ENCODE measurements at regions not wholly inside any gene's neighbourhood (a gene's known extent, or its start where the extent isn't known, plus 50 kb on each side); places are given as distances from the start of the nearest gene placed in this dataset.

- H3K27me3 ChIP-seq (ENCODE audit: control insufficient read depth, insufficient read depth, low read length, poor library complexity, severe bottlenecking), result no peaks in the 10 kb centered on the region
- H3K4me3 ChIP-seq (ENCODE audit: insufficient read depth, low read depth, low read length), result no peak overlapping the region
- H3K27ac ChIP-seq (ENCODE audit: insufficient read depth, low read depth, low read length, poor library complexity, severe bottlenecking), result no peak overlapping the region
- no peaks in the 10 kb centered on the region for H3K36me3 ChIP-seq (ENCODE audit: control insufficient read depth, insufficient read depth, low read length)
- no peaks in the 10 kb centered on the region for H3K4me1 ChIP-seq (ENCODE audit: control insufficient read depth, insufficient read depth, low read length)
- WGBS, 2 experiments, result 94 to 97% methylated on average over 6 of the region's 6 CpGs
- no peaks in the 10 kb centered on the region for H3K9me3 ChIP-seq (ENCODE audit: control insufficient read depth, low read length)
These were observed 216.4 kb downstream of the C6orf118 start for GRCh38 chr6:165092881-165093595.

GRCh38 chr6:165091121-165091785, 218.2 kb downstream of the C6orf118 start:
- WGBS, 2 experiments, result 81 to 88% methylated on average over 8 of the region's 8 CpGs
- H3K9me3 ChIP-seq (ENCODE audit: control insufficient read depth, low read length), result no peaks in the 10 kb centered on the region
- no peak overlapping the region for H3K27ac ChIP-seq (ENCODE audit: insufficient read depth, low read depth, low read length, poor library complexity, severe bottlenecking)
- H3K36me3 ChIP-seq (ENCODE audit: control insufficient read depth, insufficient read depth, low read length), result no peaks in the 10 kb centered on the region
- no peaks in the 10 kb centered on the region for H3K4me1 ChIP-seq (ENCODE audit: control insufficient read depth, insufficient read depth, low read length)
- H3K27me3 ChIP-seq (ENCODE audit: control insufficient read depth, insufficient read depth, low read length, poor library complexity, severe bottlenecking), result no peaks in the 10 kb centered on the region
- H3K4me3 ChIP-seq (ENCODE audit: insufficient read depth, low read depth, low read length), result no peak overlapping the region

- H3K27ac ChIP-seq (ENCODE audit: insufficient read depth, low read depth, low read length, poor library complexity, severe bottlenecking), result no peak overlapping the region
- no peak overlapping the region for H3K4me3 ChIP-seq (ENCODE audit: insufficient read depth, low read depth, low read length)
- WGBS, 2 experiments, result 90 to 92% methylated on average over 7 to 8 of the region's 8 CpGs
- no peaks in the 10 kb centered on the region for H3K36me3 ChIP-seq (ENCODE audit: control insufficient read depth, insufficient read depth, low read length)
- H3K27me3 ChIP-seq (ENCODE audit: control insufficient read depth, insufficient read depth, low read length, poor library complexity, severe bottlenecking), result no peaks in the 10 kb centered on the region
- H3K9me3 ChIP-seq (ENCODE audit: control insufficient read depth, low read length), result no peaks in the 10 kb centered on the region
- no peaks in the 10 kb centered on the region for H3K4me1 ChIP-seq (ENCODE audit: control insufficient read depth, insufficient read depth, low read length)
These were observed 219.2 kb downstream of the C6orf118 start for GRCh38 chr6:165090242-165090641.

GRCh38 chr6:165086814-165087213, 222.6 kb downstream of the C6orf118 start:
- Histone ChIP-seq H3K4me3 (ENCODE audit: insufficient read depth, low read depth, low read length) (no peak overlapping the region), H3K27me3 (ENCODE audit: control insufficient read depth, insufficient read depth, low read length, poor library complexity, severe bottlenecking) (no peaks in the 10 kb centered on the region), H3K36me3 (ENCODE audit: control insufficient read depth, insufficient read depth, low read length) (no peaks in the 10 kb centered on the region), H3K4me1 (ENCODE audit: control insufficient read depth, insufficient read depth, low read length) (no peaks in the 10 kb centered on the region), H3K27ac (ENCODE audit: insufficient read depth, low read depth, low read length, poor library complexity, severe bottlenecking) (no peak overlapping the region), H3K9me3 (ENCODE audit: control insufficient read depth, low read length) (no peaks in the 10 kb centered on the region)
- 91 to 98% methylated on average over 3 of the region's 3 CpGs for WGBS, 2 experiments

DNA sequence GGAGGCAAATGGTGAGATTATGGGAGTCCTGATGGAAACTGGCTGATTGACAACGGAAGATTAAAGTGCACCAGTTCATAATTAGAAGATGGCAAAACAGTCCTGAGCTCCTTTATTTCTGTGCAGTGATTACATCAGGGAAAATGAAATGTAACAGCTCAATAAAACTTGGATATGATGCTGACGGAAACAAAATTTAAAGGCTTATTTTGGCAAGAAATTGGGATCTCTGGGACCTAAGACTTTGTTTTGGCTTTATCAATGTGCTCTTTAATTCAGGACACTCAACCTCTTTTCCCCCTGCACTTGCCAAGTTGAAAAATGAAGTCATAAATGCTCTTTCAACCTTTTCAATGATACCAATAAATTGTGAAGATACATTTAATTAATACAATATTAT, 226.8 kb downstream of the C6orf118 start:
- Histone ChIP-seq H3K4me3 (ENCODE audit: insufficient read depth, low read depth, low read length) (no peak overlapping the region), H3K4me1 (ENCODE audit: control insufficient read depth, insufficient read depth, low read length) (no peaks in the 10 kb centered on the region), H3K27ac (ENCODE audit: insufficient read depth, low read depth, low read length, poor library complexity, severe bottlenecking) (no peak overlapping the region), H3K36me3 (ENCODE audit: control insufficient read depth, insufficient read depth, low read length) (no peaks in the 10 kb centered on the region), H3K27me3 (ENCODE audit: control insufficient read depth, insufficient read depth, low read length, poor library complexity, severe bottlenecking) (no peaks in the 10 kb centered on the region), H3K9me3 (ENCODE audit: control insufficient read depth, low read length) (no peaks in the 10 kb centered on the region)
- WGBS, 2 experiments, result 94 to 96% methylated on average over 2 of the region's 2 CpGs

GRCh38 chr6:165081944-165082532, 227.4 kb downstream of the C6orf118 start:
- H3K27me3 ChIP-seq (ENCODE audit: control insufficient read depth, insufficient read depth, low read length, poor library complexity, severe bottlenecking), result no peaks in the 10 kb centered on the region
- H3K27ac ChIP-seq (ENCODE audit: insufficient read depth, low read depth, low read length, poor library complexity, severe bottlenecking), result no peak overlapping the region
- no peaks in the 10 kb centered on the region for H3K4me1 ChIP-seq (ENCODE audit: control insufficient read depth, insufficient read depth, low read length)
- 93% methylated on average over 9 of the region's 9 CpGs for WGBS, 2 experiments
- H3K9me3 ChIP-seq (ENCODE audit: control insufficient read depth, low read length), result no peaks in the 10 kb centered on the region
- H3K36me3 ChIP-seq (ENCODE audit: control insufficient read depth, insufficient read depth, low read length), result no peaks in the 10 kb centered on the region
- no peak overlapping the region for H3K4me3 ChIP-seq (ENCODE audit: insufficient read depth, low read depth, low read length)

DNA sequence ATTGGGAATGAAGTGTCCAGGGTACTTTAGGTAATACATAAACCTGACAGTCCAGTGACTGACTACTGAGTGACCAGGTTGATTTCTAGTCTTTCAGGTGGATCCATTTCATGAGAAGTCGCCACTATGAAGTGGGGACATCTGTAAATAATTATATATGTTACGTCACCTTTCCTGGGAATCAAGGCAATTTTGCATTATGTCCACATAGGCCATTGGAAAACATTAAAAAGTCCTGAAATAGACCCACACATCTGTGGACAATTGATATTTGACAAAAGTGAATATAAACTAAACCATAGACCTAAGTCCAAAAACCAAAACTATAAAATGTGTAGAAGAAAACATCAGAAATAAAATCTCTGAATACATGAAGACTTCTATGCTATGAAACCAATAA, 231.5 kb downstream of the C6orf118 start:
- H3K27ac ChIP-seq (ENCODE audit: insufficient read depth, low read depth, low read length, poor library complexity, severe bottlenecking), result no peak overlapping the region
- 79 to 90% methylated on average over 2 of the region's 2 CpGs for WGBS, 2 experiments
- no peaks in the 10 kb centered on the region for H3K36me3 ChIP-seq (ENCODE audit: control insufficient read depth, insufficient read depth, low read length)
- no peak overlapping the region for H3K4me3 ChIP-seq (ENCODE audit: insufficient read depth, low read depth, low read length)
- no peaks in the 10 kb centered on the region for H3K27me3 ChIP-seq (ENCODE audit: control insufficient read depth, insufficient read depth, low read length, poor library complexity, severe bottlenecking)
- no peaks in the 10 kb centered on the region for H3K9me3 ChIP-seq (ENCODE audit: control insufficient read depth, low read length)
- no peaks in the 10 kb centered on the region for H3K4me1 ChIP-seq (ENCODE audit: control insufficient read depth, insufficient read depth, low read length)

- H3K4me3 ChIP-seq (ENCODE audit: insufficient read depth, low read depth, low read length), result no peak overlapping the region
- no peaks in the 10 kb centered on the region for H3K4me1 ChIP-seq (ENCODE audit: control insufficient read depth, insufficient read depth, low read length)
- WGBS, 2 experiments, result 84 to 89% methylated on average over 4 of the region's 4 CpGs
- no peaks in the 10 kb centered on the region for H3K36me3 ChIP-seq (ENCODE audit: control insufficient read depth, insufficient read depth, low read length)
- no peaks in the 10 kb centered on the region for H3K27me3 ChIP-seq (ENCODE audit: control insufficient read depth, insufficient read depth, low read length, poor library complexity, severe bottlenecking)
- no peak overlapping the region for H3K27ac ChIP-seq (ENCODE audit: insufficient read depth, low read depth, low read length, poor library complexity, severe bottlenecking)
- no peaks in the 10 kb centered on the region for H3K9me3 ChIP-seq (ENCODE audit: control insufficient read depth, low read length)
These were observed 237.5 kb downstream of the C6orf118 start for GRCh38 chr6:165071906-165072305.

DNA sequence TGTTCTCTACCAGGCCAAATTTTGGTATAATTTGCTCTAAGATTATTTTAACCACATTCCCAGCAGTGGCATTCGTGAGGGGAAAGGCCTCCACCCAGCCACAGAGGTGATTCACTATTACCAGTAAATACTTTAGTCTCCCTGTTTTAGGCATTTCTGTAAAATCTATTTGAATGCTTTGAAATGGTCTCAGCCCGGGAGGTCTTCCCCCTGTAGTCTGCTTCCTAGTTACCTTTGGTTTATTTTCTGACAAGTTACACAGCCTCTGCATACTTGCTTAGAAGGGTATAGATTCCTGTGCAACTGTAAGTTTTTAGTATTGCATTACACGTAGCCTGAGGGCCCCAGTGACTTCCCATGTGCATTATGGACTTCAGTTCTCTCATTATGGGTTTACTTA, 248.7 kb downstream of the C6orf118 start:
- no peaks in the 10 kb centered on the region for H3K27me3 ChIP-seq (ENCODE audit: control insufficient read depth, insufficient read depth, low read length, poor library complexity, severe bottlenecking)
- H3K4me3 ChIP-seq (ENCODE audit: insufficient read depth, low read depth, low read length), result no peak overlapping the region
- no peaks in the 10 kb centered on the region for H3K9me3 ChIP-seq (ENCODE audit: control insufficient read depth, low read length)
- H3K27ac ChIP-seq (ENCODE audit: insufficient read depth, low read depth, low read length, poor library complexity, severe bottlenecking), result no peak overlapping the region
- no peaks in the 10 kb centered on the region for H3K4me1 ChIP-seq (ENCODE audit: control insufficient read depth, insufficient read depth, low read length)
- H3K36me3 ChIP-seq (ENCODE audit: control insufficient read depth, insufficient read depth, low read length), result no peaks in the 10 kb centered on the region
- 82 to 85% methylated on average over 3 of the region's 3 CpGs for WGBS, 2 experiments

DNA sequence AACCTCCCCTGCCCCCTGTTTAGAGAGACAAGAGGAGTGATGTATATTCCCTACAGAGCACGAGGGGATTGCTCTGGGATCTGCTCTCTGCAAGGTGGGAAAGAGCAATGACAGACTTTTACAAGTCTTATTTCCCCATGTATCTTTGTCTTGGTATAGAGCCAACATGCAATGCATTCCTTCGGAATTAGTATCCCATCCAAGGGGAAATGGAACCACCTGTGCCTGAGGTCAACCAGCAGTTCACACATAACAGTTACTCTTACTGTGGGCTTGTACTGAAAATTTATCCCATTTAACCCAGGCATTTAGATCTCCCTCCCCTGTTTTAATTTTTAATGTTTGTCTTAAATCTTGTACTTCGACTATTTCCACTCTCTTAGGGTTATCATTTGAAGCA, 250.4 kb downstream of the C6orf118 start:
- H3K4me3 ChIP-seq (ENCODE audit: insufficient read depth, low read depth, low read length), result no peak overlapping the region
- 98% methylated on average over 2 to 3 of the region's 3 CpGs for WGBS, 2 experiments
- no peak overlapping the region for H3K27ac ChIP-seq (ENCODE audit: insufficient read depth, low read depth, low read length, poor library complexity, severe bottlenecking)
- H3K4me1 ChIP-seq (ENCODE audit: control insufficient read depth, insufficient read depth, low read length), result no peaks in the 10 kb centered on the region
- H3K36me3 ChIP-seq (ENCODE audit: control insufficient read depth, insufficient read depth, low read length), result no peaks in the 10 kb centered on the region
- no peaks in the 10 kb centered on the region for H3K9me3 ChIP-seq (ENCODE audit: control insufficient read depth, low read length)
- no peaks in the 10 kb centered on the region for H3K27me3 ChIP-seq (ENCODE audit: control insufficient read depth, insufficient read depth, low read length, poor library complexity, severe bottlenecking)
